ENCODE measurements at regions not wholly inside any gene's neighbourhood (a gene's known extent, or its start where the extent isn't known, plus 50 kb on each side); places are given as distances from the start of the nearest gene placed in this dataset.

DNA sequence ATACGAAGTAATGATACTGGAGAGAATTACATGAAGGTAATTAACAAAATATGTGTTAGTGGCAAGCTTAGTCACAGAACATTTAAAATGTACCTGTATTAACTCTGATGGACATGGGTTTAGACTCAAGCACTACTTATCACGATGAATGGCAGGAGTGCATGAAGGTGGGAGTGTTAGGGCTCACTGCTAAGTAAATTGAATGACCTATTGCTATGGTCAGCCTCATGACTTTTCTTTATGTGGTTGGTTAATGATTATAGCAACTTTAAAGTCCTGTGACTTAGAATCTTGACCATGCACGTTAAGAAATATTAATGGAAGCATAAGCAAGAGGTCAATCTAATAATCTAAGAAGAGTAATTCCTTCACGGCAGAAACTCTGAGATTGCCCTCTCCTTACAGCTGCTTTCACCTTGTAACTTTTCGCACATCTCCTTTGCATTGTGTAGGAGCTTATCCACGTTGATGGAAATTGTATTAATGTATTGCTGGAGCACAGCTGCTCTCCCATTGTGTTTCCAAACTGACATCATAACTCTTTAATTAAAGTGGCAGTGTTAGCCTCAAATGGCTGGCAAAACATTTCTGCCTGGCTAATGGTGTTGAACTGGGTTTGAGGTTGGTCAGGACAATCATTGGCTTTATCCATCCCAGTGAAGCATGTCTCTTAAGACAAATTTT lies 114.5 kb downstream of the RXFP2 start:
- ChIA-PET CTCF (no interaction called here), POLR2A (no interaction called here)
- no peaks in the 10 kb centered on the region for H3K9me3 ChIP-seq (ENCODE audit: control insufficient read depth, insufficient read depth, low read length)
- no peak for DNase-seq (ENCODE audit: low read depth, low spot score)
- H3K27ac ChIP-seq (ENCODE audit: low read depth, low read length) = no peak overlapping the region
- peaks cover 2% of the 10 kb centered on the region for H3K27me3 ChIP-seq (ENCODE audit: control insufficient read depth, insufficient read depth, low read length)
- TF ChIP-seq CTCF (IDR thresholded peaks at IDR 0.05; ENCODE audit: low read depth, low read length) = no peak
- no peak overlapping the region for H3K4me3 ChIP-seq (ENCODE audit: low read depth, low read length)

GRCh38 chr13:31859571-31859970 lies 120.2 kb downstream of the RXFP2 start:
- ChIA-PET POLR2A (no interaction called here), CTCF (no interaction called here)
- no peak for DNase-seq (ENCODE audit: low read depth, low spot score)
- no peak overlapping the region for H3K4me3 ChIP-seq (ENCODE audit: low read depth, low read length)
- TF ChIP-seq CTCF (IDR thresholded peaks at IDR 0.05; ENCODE audit: low read depth, low read length) = no peak
- H3K27me3 ChIP-seq (ENCODE audit: control insufficient read depth, insufficient read depth, low read length) = no peaks in the 10 kb centered on the region
- H3K9me3 ChIP-seq (ENCODE audit: control insufficient read depth, insufficient read depth, low read length) = no peaks in the 10 kb centered on the region
- no peak overlapping the region for H3K27ac ChIP-seq (ENCODE audit: low read depth, low read length)

DNA sequence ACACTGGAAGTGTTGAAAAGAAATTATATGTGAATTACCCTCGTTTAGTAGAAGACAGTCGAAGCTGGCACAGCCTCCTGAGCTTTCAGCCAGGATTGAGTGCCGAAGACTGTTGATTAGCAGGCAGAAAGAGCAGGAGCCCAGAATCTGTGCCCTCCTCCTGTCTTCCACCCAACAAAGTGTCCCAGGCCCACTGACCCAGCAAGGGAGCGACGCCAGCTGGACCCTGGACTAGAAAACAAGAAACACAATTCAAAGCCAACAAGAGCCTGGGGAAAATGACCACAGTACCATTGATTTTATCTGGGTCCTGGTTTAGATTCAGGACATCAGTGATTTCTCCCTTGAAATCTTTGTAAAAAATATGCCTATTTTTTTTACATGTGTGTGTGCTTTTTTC lies 120.7 kb downstream of the RXFP2 start:
- ChIA-PET CTCF (no interaction called here), POLR2A (no interaction called here)
- no peak for TF ChIP-seq CTCF (IDR thresholded peaks at IDR 0.05; ENCODE audit: low read depth, low read length)
- no peak overlapping the region for H3K27ac ChIP-seq (ENCODE audit: low read depth, low read length)
- DNase-seq (ENCODE audit: low read depth, low spot score) = no peak
- H3K27me3 ChIP-seq (ENCODE audit: control insufficient read depth, insufficient read depth, low read length) = no peaks in the 10 kb centered on the region
- no peak overlapping the region for H3K4me3 ChIP-seq (ENCODE audit: low read depth, low read length)
- no peaks in the 10 kb centered on the region for H3K9me3 ChIP-seq (ENCODE audit: control insufficient read depth, insufficient read depth, low read length)

DNA sequence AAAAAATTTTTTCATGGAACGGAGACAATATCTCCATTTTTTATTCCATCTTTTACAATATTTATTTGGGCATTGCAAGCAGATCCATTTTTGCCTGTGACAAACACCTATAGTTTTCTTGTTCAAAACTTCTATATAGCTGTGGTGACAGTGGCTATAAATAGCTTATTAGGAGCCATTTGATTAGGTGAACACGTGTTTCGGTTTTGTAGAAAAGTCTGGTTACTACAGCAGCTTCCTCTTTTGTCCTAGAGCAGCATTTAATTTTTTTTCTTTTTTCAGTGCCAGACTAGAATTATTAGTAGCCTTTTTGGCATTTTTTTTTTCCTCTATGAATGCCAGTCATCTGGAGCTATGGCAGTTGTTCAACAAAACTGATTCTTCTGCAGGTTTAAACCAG lies 123.5 kb downstream of the RXFP2 start:
- no peak for DNase-seq (ENCODE audit: low read depth, low spot score)
- TF ChIP-seq CTCF (IDR thresholded peaks at IDR 0.05; ENCODE audit: low read depth, low read length) = no peak
- no peak overlapping the region for H3K27ac ChIP-seq (ENCODE audit: low read depth, low read length)
- ChIA-PET CTCF (no interaction called here), POLR2A (no interaction called here)
- H3K4me3 ChIP-seq (ENCODE audit: low read depth, low read length) = no peak overlapping the region
- no peaks in the 10 kb centered on the region for H3K27me3 ChIP-seq (ENCODE audit: control insufficient read depth, insufficient read depth, low read length)
- H3K9me3 ChIP-seq (ENCODE audit: control insufficient read depth, insufficient read depth, low read length) = no peaks in the 10 kb centered on the region

- H3K4me3 ChIP-seq (ENCODE audit: low read depth, low read length) = no peak overlapping the region
- no peaks in the 10 kb centered on the region for H3K9me3 ChIP-seq (ENCODE audit: control insufficient read depth, insufficient read depth, low read length)
- POLR2A ChIA-PET = no interaction called here
- no peak for TF ChIP-seq CTCF (IDR thresholded peaks at IDR 0.05; ENCODE audit: low read depth, low read length)
- DNase-seq (ENCODE audit: low read depth, low spot score) = no peak
- CTCF ChIA-PET = no interaction called here
- no peak overlapping the region for H3K27ac ChIP-seq (ENCODE audit: low read depth, low read length)
- H3K27me3 ChIP-seq (ENCODE audit: control insufficient read depth, insufficient read depth, low read length) = no peaks in the 10 kb centered on the region
Measured at GRCh38 chr13:31864307-31864706, 125.0 kb downstream of the RXFP2 start.
